ENCODE measurements at regions not wholly inside any gene's neighbourhood (a gene's known extent, or its start where the extent isn't known, plus 50 kb on each side); places are given as distances from the start of the nearest gene placed in this dataset.
"Not testable (repeated sequence)": the region's sequence is repeated elsewhere in the genome, so short reads cannot be mapped to it uniquely, and the experiment has no call there.

DNA sequence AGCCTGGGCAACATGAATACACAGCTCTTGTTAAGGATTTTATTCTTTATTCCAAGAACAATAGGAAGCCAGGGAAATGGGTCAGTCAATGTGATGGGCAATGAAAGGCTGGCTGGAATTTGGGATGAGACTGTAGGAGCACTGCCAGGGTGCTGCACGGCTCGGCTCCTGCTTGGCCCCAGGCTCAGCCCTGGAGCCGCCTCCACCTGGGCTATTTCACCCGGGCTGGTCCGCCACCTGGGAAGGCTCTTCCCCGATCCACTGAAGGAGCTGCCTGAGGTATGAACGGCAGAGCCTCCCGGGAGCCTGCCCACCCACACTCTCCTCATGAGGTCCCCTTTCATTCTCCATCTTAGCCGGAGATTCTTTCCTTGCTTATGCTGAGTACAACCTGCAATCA is 80.4 kb upstream of the KMT2C start:
- Mint-ChIP-seq H3K36me3 (ENCODE audit: insufficient read depth, unreplicated experiment) (no peaks in the 10 kb centered on the region), H3K9me3 (ENCODE audit: unreplicated experiment) (no peaks in the 10 kb centered on the region), H3K4me1 (ENCODE audit: insufficient read depth, unreplicated experiment) (no peaks in the 10 kb centered on the region), H3K27me3 (ENCODE audit: insufficient read depth, unreplicated experiment) (no peaks in the 10 kb centered on the region), H3K27ac (ENCODE audit: low read depth, unreplicated experiment) (no peak overlapping the region), H3K4me3 (ENCODE audit: unreplicated experiment) (no peak overlapping the region)
- no TSS peak for BruUV-seq (replicated peaks)
- TF ChIP-seq, protein P1, sequence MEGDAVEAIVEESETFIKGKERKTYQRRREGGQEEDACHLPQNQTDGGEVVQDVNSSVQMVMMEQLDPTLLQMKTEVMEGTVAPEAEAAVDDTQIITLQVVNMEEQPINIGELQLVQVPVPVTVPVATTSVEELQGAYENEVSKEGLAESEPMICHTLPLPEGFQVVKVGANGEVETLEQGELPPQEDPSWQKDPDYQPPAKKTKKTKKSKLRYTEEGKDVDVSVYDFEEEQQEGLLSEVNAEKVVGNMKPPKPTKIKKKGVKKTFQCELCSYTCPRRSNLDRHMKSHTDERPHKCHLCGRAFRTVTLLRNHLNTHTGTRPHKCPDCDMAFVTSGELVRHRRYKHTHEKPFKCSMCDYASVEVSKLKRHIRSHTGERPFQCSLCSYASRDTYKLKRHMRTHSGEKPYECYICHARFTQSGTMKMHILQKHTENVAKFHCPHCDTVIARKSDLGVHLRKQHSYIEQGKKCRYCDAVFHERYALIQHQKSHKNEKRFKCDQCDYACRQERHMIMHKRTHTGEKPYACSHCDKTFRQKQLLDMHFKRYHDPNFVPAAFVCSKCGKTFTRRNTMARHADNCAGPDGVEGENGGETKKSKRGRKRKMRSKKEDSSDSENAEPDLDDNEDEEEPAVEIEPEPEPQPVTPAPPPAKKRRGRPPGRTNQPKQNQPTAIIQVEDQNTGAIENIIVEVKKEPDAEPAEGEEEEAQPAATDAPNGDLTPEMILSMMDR (IDR thresholded peaks at IDR 0.05; ENCODE audit: unreplicated experiment) = no peak
- ChIA-PET CTCF (interaction anchor here (0.6 kb wide), 1 partner anchor 93 kb away, joined by 3 read pairs; no protein-coding TSS in a partner anchor), POLR2A (interaction anchor here (0.6 kb wide), 1 partner anchor 41 kb away, joined by 3 read pairs; no protein-coding TSS in a partner anchor)
- intact Hi-C loops (cut with micrococcal nuclease) = no loop called here
- no peak for DNase-seq (ENCODE audit: unreplicated experiment)

DNA sequence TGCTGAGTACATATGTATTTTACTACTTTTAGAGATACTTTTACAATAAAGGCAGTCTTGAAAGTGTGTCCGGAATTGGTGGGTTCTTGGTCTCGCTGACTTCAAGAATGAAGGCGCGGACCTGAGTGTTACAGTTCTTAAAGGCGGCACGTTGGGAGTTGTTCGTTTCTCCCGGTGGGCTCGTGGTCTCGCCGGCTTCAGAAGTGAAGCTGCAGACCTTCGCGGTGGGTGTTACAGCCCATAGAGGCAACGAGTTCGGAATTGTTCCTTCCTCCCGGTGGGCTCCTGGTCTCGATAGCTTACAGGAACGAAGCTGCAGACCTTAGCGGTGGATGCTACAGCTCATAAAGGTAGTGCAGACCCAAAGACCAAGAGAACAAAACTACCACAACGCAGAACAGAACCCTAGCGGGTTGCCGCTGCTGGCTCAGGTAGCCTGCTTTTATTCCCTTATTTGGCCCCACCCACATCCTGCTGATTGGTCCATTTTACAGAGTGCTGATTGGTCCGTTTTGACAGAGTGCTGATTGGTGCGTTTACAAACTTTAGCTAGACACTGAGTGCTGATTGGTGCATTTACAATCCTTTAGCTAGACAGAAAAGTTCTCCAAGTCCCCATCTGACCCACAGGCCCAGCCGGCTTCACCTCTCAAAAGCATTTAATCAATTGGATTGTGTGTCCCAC is 79.6 kb upstream of the KMT2C start:
- CTCF ChIA-PET = interaction anchor here (0.6 kb wide), 1 partner anchor 161 kb away, joined by 3 read pairs; no protein-coding TSS in a partner anchor
- H3K4me1 Mint-ChIP-seq (ENCODE audit: insufficient read depth, unreplicated experiment); H3K36me3 Mint-ChIP-seq (ENCODE audit: insufficient read depth, unreplicated experiment); H3K9me3 Mint-ChIP-seq (ENCODE audit: unreplicated experiment); BruUV-seq (replicated peaks); DNase-seq (ENCODE audit: unreplicated experiment); H3K27me3 Mint-ChIP-seq (ENCODE audit: insufficient read depth, unreplicated experiment); H3K27ac Mint-ChIP-seq (ENCODE audit: low read depth, unreplicated experiment); POLR2A ChIA-PET; intact Hi-C loops (cut with micrococcal nuclease); H3K4me3 Mint-ChIP-seq (ENCODE audit: unreplicated experiment): not testable (repeated sequence)

DNA sequence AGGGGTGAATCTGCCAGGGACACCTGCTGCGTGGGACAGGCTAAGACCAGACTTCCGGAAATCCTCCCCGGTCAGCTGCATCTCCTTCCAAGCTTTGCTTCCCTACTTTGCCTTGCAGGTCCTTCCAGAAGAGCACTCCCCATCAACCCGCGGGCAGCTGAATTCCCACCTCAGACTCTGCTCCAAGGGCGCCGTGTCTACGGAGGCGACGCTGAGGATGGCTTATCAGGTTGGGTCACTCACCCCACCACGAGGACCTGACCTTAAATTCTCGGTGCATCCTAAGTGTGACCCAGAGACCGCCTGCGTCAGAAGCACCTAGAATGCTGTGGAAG is 78.9 kb upstream of the KMT2C start:
- POLR2A ChIA-PET = no interaction called here
- H3K27me3 Mint-ChIP-seq (ENCODE audit: insufficient read depth, unreplicated experiment) = no peaks in the 10 kb centered on the region
- TF ChIP-seq, protein P1 (IDR thresholded peaks at IDR 0.05; ENCODE audit: unreplicated experiment) = no peak
- intact Hi-C loops (cut with micrococcal nuclease) = no loop called here
- no peaks in the 10 kb centered on the region for H3K4me1 Mint-ChIP-seq (ENCODE audit: insufficient read depth, unreplicated experiment)
- CTCF ChIA-PET = interaction anchor here (0.6 kb wide), 1 partner anchor 162 kb away, joined by 3 read pairs; no protein-coding TSS in a partner anchor
- no peaks in the 10 kb centered on the region for H3K36me3 Mint-ChIP-seq (ENCODE audit: insufficient read depth, unreplicated experiment)
- H3K4me3 Mint-ChIP-seq (ENCODE audit: unreplicated experiment) = no peak overlapping the region
- H3K27ac Mint-ChIP-seq (ENCODE audit: low read depth, unreplicated experiment) = no peak overlapping the region
- H3K9me3 Mint-ChIP-seq (ENCODE audit: unreplicated experiment) = no peaks in the 10 kb centered on the region
- DNase-seq (ENCODE audit: unreplicated experiment) = no peak
- BruUV-seq (replicated peaks) = no TSS peak

DNA sequence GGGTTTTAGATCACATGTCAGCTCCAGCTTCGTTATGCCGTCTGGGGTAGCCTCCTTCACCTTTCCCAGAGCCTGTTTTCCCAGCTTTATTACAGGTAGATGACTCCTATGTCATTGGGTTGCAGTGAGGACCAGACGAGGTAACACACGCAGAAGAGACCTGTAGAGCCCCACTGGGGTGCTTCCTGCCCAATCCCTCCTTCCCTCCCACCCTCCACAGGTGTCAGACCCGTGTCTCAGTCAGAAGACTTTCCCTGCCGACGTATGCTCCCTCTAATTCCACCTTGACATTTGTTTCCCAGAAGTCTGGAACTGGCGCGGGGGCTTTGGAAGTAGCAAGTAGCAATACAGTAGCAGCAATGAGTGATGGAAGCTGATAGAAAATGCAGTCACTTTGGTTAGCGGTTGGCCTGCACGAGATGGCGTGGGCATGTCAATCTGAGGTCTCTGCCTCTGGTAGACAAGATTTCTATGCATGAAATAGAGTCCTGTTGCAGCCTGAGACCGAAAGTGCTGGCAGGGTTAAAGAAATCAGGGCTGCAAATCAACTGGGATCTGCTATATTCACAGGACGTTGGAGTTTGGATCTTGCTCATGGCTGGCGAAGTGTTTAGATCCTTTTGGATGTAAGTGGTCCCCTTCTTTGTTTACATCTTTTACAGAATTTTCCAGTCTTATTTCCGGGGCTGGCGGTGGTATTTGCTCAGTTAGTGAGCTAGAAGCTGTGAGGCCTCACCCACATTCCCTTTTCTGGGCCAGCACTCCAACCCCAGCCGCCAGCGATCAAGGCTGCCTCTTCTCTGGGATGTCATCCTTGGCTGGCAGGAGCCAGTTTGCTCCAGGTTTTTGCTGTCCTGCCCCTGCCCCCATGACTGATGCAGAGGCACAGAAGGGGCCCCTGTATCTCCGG is 78.3 kb upstream of the KMT2C start:
- no peaks in the 10 kb centered on the region for H3K9me3 Mint-ChIP-seq (ENCODE audit: unreplicated experiment)
- DNase-seq (ENCODE audit: unreplicated experiment) = no peak
- CTCF ChIA-PET = interaction anchor here (0.6 kb wide), 2 partner anchors 14 to 162 kb away, joined by 3 read pairs; no protein-coding TSS in a partner anchor
- H3K4me3 Mint-ChIP-seq (ENCODE audit: unreplicated experiment) = no peak overlapping the region
- H3K4me1 Mint-ChIP-seq (ENCODE audit: insufficient read depth, unreplicated experiment) = no peaks in the 10 kb centered on the region
- TF ChIP-seq, protein P1 (IDR thresholded peaks at IDR 0.05; ENCODE audit: unreplicated experiment) = no peak
- no peaks in the 10 kb centered on the region for H3K36me3 Mint-ChIP-seq (ENCODE audit: insufficient read depth, unreplicated experiment)
- no peak overlapping the region for H3K27ac Mint-ChIP-seq (ENCODE audit: low read depth, unreplicated experiment)
- no TSS peak for BruUV-seq (replicated peaks)
- intact Hi-C loops (cut with micrococcal nuclease) = no loop called here
- no peaks in the 10 kb centered on the region for H3K27me3 Mint-ChIP-seq (ENCODE audit: insufficient read depth, unreplicated experiment)
- POLR2A ChIA-PET = interaction anchor here (0.7 kb wide), 1 partner anchor 976 kb away, joined by 3 read pairs; no protein-coding TSS in a partner anchor
